HUDEP-2 (cell line): ENCODE measurements at regions not wholly inside any gene's neighbourhood (a gene's known extent, or its start where the extent isn't known, plus 50 kb on each side); places are given as distances from the start of the nearest gene placed in this dataset.
"Not testable (repeated sequence)": the region's sequence is repeated elsewhere in the genome, so short reads cannot be mapped to it uniquely, and the experiment has no call there.

Experiments
- DNase-seq, 76 experiments: peaks; one replicate each; lab custom pipeline; 2025; ENCODE audit not compliant: unreplicated experiment in 76 of 76; lab: John Stamatoyannopoulos, UW

DNA sequence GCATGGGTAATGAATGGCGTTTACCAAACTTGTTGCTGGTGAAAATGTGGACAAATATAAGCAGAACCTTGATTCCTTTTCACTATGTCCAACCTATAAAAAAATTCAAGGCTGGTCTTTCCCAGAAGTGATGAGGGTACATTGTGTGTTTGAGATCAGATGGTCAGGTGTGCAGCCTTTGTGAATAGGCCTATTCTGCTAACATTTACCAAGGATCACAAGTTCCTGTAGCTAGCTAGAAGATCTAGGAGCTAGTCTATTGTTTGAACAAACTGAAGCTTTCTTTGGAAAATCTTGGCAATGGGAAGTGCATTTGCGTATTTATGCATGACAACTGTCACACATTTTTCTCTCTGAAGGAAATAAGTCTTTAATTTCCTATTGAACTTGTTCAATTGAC is 489.6 kb downstream of the KLF5 start:
- no peak for DNase-seq

DNA sequence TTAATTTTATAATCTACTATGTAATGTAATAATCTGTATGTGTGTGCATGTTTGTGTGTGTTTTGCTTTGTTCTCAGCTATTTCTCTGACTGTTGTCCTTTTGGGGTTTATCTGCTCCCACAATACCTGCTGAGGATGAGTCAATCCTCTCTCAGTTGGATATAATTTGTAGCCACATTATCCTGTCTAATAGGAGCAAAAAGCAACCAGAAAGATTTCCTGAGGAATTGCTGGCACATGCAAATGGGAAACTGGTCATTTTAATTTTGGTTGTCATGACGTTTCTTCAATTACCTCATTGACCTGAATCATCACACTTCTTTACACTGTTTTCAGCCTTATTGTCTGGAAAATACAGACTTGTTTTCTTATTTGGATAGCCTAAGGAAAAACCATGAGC is 488.4 kb downstream of the KLF5 start:
- DNase-seq = no peak

DNA sequence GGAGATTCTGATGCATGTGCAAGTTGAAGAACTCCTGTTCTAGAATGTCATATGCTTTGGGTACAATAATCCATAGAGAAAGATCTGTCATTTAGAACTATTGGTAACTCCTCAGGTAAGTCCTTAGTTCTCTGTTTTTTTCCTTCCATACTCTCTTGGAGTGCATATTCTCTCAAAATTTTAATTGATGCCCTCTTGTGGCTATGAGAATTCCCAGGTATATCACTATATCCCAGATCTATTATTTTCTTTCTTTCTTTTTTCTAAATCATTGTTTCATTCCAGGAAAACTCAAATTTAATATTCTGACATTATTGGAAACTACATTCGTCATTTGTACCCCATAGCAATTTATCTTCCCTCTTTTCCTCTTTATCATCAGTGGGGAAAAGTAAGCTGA is 485.4 kb downstream of the KLF5 start:
- no peak for DNase-seq

DNA sequence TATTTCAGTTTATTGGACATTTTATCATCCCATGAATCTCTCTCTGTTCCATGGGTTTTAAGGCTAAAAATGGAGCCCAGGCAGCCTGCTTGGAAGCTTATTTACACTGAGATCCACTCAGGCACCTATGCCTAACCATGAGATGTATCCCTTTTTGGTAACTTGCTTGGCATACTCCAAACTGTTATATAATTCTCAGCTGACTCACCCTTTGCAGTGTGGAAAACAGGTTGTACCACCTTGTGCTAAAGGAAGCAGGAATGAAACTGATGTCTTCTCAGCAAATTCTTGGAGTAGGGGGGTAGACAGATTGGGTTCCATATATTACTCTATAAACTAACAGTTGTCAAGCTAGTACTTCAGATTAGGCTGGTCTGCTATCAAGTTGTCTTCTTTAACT is 483.6 kb downstream of the KLF5 start:
- no peak for DNase-seq

DNA sequence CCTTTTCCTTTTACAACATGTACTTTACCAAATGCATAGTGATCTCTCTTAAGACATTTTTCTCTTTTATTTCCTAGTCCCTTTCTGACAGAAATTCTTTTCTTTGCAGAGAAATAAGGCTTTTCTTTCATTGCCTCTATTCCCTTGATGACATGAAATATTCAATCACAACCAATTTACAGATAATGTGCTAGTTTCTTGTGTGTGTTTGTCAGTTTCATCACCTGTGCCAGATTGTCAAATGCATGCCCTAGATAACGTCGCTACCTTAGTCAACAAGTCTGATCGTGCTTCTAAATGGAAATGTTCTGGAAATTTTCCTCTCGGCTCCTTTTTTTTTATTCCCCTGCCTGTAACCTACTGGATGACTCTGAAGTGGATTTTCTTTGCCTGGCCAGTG is 478.1 kb downstream of the KLF5 start:
- no peak for DNase-seq

DNA sequence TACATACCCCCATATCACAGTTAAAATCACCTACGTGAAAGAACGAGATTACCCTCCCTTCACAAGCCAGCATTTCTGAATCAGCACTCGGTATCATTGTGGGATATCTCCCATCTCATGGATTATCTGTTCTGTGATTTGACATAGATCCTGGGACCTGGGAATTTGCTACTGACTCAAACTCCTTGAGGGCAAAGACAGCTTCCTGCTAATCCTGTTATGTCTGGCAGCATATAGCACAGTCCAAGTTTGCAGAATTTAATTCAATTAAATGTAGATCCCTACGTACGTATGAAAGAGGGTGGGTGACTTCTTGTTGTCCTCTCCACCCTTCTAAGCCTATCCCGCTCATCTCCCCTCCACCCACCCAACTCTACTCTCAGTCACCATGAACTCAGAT is 476.5 kb downstream of the KLF5 start:
- no peak for DNase-seq

DNA sequence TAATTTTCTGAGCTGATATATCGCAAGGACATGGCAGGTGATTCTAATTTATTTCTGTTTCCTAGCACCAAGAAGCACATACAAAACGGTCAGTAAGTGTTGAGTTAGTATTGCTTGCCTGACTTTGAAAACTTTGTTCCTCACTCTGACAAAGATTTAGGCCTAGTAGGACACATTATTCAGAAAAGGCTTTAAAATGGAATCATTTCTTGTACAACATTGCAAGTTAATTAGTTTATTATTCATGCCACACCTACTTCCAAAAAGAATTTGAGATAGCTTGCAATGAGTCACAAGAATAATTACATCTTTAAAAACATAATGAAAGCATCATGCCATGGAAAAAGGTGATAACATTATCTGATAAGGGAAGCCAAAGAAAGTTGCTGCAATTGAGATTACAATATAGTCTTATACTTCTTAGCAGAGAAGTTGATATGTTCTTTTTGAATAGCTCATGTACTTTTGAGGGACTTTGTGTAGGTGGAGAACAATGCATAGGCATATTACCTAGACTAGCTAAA is 474.2 kb downstream of the KLF5 start:
- no peak for DNase-seq

DNA sequence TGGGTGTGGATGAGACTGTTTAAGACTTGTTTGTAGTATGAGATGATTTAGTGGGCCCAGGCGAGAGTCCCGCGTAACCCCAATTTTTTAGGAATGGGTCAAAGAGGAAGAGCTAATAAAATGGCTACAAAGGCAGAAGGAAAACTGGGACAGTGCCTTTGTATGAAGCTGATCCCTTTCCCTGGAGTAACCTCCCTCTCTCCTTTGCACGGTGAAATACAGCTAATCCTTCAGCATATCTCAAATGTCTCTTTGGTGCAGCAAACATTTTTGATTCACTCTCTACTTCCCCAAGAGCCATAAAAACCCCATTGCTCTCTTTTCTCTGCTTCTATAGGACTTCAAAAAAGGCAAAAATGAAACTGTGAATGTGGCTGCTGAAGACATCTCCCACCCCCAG is 473.8 kb downstream of the KLF5 start:
- DNase-seq = no peak

DNA sequence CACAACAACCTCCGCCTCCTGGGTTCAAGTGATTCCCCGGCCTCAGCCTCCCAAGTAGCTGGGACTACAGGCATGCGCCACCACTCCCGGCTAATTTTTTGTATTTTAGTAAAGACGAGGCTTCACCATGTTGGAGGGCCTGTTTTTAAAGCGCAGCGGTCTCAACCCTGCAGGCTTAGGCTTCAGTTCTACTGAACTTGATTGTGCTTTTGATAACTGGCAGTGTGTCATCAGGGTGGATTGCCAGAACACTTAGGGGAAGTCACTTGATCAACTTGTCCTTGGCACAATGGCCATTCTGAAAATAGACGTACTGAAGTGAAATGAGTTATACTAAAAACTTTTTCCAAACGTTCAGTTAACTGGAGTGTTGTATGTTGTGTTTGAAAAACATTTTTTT is 472.2 kb downstream of the KLF5 start:
- DNase-seq = peak in 27 of 76 experiments; percentile 2 to 50 (median 12)

DNA sequence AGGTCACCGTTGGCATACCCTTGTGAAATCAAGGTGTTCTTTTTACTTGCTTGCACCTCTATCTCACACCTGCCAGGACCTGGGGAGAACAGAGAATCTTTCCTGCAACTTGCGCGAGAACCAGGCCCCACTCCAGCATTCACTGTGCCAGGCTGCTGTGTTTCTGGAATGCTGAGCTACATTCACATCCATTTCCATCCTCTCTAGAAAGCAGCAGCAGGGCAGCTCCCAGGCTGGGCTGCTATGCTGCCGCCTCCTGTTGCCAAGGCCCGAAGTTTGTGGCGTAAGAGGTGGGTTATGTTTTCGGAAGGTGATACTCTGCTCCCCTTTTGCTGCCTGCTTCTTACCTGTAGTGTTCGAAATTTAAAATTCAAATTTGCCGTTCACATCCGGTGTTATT is 464.1 kb downstream of the KLF5 start:
- DNase-seq = no peak

DNA sequence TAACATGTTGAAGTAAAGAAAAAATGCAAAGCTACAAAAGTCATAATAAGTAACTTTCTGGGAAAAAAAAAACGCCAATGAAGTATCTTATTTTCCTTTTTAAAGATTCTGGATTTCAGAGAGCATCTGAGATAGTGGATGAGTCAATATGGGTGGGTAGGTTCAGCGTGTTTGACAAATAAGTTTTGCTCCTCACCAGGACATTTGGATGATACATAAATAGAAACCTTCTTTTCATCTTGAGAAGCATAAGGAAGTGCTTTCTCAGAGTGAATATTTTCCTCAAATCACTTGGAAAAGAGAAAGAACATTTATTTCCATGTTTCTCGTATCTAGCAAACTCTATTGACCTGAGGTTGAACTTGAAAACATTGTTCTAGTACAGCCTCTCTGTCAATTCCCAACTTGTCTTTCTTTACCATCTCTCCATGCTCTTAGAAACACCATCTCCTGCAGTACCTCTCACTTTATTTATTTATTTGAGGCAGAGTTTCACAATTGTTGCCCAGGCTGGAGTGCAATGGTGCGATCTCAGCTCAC is 463.2 kb downstream of the KLF5 start:
- DNase-seq = no peak

DNA sequence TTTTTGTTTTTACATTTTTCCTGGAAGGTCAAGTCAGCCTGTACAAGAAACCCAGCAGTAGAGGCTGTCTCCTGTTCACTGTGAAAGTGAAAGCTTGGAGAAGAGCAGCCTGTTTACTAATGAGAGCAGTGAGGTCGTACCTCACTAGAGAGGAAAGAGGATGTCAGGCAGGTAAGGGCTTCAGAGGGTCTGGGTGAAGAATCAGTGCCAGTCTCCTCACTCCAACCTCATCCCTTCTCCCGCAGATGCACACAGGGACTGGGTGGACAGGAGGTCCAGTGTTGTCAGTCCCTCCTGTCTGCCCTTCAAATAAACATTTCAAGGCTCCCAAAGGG is 462.5 kb downstream of the KLF5 start:
- no peak for DNase-seq

DNA sequence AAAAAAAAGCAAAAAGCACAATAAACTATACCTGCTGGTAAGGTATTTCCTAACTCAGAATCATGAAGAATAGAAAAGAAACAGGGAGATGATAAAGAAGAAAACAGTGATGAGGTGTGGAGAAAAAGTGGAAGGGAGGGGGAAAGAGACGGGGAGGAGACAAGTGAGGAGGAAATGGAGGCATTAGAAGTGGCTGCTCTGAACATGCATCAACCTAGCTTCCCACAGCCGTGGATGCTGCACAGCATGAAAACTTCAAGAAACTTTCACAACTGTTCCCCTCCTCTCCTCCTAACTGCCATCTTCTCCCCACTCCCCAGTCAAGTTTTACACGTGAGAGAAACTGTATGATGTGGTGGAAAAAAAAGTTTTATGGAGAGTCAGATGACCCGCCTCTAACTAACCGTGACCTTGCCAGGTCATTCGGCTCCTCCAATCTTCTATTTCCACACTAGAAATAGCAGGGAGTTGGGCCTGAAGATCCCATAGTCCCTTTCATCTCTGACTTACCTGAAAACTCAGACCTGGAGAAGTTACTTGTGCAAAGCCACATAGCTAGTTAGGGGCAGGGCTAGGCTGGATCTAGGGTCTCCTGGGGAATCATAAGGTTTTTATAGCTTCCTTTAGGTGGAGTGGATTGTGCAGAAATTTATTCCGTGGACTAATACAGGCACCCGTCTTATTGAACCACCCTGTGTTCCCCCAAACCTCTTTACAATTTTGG is 461.9 kb downstream of the KLF5 start:
- DNase-seq = no peak

DNA sequence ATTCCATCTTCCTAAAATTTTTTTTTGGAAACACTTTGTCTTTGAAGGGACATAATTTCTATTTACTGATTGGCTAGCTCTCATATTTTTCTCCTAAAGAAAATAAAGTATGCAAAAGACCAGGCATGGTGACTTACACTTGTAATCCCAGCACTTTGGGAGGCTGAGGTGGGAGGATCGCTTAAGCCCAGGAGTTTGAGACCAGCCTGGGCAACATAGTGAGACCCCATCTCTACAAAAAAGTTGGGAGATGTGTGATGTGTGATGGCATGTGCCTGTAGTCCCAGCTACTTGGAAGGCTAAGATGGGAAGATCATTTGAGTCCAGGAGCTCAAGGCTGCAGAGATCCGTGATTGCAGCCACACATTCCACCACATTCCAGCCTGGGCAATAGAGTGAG is 461.3 kb downstream of the KLF5 start:
- not testable (repeated sequence) for DNase-seq

DNA sequence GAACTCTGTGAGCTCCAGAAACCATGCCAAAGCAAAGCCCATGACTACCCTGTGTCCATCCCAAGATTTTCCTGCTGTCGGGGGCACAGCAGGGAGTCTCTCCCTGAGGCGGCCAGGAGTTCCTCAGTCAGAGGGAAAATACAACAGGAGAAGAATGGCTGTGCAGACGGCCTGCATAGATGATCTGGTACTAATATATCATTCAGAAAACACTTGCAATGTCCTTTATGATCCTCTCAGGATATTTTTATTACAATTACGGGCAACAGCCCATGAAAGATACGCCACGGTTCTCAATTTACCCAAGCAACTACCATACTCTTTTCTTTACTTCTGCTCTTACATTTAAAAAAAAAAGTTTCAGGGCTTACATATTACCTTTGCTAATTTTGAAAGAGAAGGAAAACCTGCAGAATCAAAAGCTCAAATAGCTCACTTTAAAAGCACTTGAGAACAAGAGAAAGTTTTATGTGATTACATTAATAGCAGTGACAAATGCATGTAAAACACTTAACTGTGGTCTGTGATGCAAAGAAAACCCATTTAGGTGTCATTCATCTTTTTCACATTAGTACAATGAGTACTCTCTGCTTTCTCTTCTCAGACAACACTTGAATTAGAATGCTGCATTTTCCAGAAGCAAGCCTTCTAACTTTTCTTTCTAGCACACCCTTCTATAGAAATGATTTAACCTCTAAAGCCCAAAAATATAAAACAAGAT is 460.8 kb downstream of the KLF5 start:
- DNase-seq = no peak

DNA sequence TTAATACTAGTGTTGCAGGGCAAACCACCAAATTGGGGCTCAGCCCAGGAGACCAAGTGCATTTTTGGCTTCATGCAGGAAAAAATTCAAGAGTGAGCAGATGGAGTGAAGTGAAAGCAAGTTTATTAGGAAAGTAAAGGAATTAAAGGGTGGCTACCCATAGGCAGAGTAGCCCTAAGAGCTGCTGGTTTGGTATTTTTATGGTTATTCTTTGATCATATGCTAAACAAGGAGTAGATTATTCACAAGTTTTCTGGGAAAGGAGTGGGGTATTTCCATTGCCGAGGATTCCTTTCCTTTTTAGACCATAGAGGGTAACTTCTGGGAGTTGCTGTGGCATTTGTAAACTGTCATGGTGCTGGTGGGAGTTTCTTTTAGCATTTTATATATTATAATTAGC is 459.0 kb downstream of the KLF5 start:
- DNase-seq = no peak

DNA sequence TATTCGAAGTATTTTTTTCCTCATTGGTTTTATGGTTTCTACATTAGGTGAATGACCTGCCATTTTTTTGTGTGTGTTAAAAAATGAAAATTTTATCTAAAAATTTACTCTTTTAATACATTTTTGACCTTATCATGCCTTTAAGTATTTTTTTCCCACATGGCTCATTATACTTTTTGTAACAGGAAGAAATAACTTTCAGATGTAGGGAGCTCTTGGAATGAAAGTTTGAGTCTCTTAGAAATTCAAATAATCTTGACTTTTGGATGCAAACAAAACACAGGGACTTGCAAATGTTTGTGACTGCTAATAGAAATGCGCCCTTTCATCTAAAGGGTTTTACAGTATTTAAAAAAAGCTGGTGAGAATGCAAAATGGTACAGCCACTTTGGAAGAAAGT is 457.9 kb downstream of the KLF5 start:
- DNase-seq = no peak

DNA sequence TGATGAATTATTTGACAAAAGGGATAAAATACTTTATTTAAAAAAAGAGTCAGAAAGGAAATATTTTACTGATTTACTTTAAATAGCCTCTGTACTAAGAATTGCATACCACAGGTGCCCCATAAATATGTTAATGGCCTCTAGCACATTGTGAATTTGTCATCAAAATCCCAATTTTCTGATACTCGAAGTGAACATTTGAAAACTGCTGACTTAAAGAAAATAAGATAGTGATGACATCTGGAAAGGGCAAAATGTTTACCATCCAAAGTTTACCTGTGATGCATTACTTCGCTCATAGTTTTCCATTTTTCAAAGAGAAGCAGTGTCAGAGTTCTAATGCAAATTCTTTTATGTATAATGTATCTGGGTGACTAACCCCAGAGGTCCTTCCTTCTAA is 455.4 kb downstream of the KLF5 start:
- no peak for DNase-seq

DNA sequence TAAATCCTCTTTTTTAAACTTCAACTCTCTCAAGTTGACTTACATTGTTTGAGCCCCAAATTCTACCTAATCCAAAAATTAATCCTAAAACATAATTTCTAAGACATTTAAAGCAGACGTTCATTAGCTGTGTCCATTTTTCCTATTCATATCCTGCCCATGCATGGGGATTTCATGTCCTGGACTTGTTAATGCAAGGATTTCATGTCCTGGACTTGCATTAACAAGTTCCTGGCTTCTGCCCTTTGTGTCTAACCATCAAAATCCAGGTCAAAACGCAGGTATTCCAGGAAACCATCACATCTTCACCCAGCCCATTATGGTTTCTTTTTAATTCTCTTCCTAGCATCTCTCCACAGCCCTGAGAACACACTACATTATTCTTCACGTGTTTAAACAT is 454.9 kb downstream of the KLF5 start:
- DNase-seq = no peak

DNA sequence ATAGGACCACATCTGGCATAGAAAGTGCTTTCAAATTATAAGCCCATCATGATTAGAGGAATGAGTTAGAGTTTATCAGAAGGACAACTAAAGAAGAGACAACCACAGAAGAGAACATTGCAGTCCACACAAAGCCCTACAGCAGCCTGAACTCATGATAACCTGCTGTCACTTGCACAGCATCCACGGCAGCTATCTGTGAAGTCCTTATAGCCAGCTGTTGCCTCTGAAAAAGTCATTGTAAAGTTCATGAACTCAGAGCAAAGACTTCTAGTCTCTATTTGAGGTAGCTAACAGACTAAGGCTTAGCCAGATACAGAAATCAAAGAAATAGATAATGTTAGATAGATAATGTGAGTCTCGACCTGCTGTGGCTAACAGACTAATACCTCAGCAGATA is 450.0 kb downstream of the KLF5 start:
- peak in 1 of 76 experiments; percentile 23 for DNase-seq

DNA sequence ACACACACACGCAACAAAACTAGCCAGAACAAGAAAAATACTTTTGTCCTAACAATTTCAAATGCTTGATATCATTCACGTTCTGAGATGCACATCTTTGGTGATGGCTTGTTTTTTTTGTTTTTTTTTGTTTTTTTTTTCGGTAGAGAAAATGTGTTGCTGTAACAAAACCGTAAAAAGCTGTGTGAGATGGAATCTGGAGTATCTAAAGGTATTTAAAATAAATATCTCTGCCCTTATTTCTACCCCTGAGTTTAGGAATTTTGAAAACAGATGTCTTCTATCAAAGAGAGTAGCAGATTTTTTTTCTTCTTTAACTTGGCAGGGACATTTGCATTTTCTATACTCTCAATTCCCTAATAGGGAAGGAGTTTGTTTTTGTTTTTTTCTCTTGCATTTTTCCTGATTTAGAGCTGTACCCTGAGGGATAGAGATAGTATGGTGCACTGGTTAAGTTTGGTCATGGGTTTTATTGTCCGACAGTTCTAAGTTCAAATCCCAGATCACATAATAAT is 446.6 kb downstream of the KLF5 start:
- no peak for DNase-seq

DNA sequence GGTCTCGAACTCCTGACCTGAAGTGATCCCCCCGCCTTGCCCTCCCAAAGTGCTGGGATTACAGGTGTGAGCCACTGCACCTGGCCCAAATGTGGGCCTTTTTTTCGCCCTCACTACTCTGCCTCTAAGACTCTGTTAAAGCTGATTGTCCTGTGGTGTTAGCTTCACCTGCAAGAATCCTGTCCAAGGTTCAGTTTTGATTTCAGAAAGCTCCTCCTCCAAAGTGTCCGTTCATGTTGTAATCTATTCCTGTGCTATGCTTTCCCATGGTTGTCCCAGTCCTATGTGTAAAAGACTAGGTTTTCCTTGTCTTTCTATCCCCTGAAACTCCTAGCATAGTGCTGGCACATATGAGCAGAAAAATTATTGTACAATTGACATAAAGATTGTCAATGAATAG is 440.9 kb downstream of the KLF5 start:
- DNase-seq = no peak
